ENCODE measurements at regions not wholly inside any gene's neighbourhood (a gene's known extent, or its start where the extent isn't known, plus 50 kb on each side); places are given as distances from the start of the nearest gene placed in this dataset.

DNA sequence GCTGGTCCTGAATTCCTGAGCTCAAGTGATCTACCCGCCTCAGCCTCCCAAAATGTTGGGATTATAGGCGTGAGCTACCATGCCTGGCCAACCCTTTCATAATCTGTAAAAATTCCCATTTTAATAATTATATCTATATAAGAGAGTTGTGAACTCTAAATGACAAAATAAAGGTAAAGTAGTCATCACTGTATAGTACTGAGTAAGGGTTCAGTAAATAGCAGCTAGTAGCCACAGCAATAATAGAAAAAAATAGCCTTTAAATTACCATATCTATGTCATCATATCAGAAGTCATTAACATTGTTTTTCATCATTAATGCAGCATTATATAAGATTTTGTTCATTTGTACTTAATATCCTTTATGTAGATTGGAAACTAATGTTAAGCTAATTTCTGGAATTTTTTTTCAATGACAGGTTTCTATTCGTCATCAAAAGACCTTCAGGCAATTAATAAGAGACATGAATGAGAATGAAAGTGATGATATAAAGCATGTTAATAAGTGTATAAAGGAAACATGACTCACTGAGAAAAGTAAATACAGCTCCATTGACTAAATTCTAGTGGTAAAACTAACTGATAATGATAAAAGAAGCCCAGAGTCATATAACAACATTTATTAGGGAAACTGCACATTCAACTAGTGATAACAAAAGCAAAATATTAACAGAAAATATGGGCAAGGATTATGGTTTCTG is 85.9 kb upstream of the UGT8 start:
- TF ChIP-seq, protein P1, sequence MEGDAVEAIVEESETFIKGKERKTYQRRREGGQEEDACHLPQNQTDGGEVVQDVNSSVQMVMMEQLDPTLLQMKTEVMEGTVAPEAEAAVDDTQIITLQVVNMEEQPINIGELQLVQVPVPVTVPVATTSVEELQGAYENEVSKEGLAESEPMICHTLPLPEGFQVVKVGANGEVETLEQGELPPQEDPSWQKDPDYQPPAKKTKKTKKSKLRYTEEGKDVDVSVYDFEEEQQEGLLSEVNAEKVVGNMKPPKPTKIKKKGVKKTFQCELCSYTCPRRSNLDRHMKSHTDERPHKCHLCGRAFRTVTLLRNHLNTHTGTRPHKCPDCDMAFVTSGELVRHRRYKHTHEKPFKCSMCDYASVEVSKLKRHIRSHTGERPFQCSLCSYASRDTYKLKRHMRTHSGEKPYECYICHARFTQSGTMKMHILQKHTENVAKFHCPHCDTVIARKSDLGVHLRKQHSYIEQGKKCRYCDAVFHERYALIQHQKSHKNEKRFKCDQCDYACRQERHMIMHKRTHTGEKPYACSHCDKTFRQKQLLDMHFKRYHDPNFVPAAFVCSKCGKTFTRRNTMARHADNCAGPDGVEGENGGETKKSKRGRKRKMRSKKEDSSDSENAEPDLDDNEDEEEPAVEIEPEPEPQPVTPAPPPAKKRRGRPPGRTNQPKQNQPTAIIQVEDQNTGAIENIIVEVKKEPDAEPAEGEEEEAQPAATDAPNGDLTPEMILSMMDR (conservative IDR thresholded peaks at IDR 0.05): no peak
- TF ChIP-seq ZFX (IDR thresholded peaks at IDR 0.05): no peak
